Vagina (tissue), 2 donors: ENCODE measurements at regions not wholly inside any gene's neighbourhood (a gene's known extent, or its start where the extent isn't known, plus 50 kb on each side); places are given as distances from the start of the nearest gene placed in this dataset.

Experiments
- CTCF ChIP-seq, 3 experiments: fragments of 450-650 bp in 2 of 3; fragments of 200-600 bp in 1 of 3; sonication (generic) in 1 of 3; IDR thresholded peaks; one replicate each; pipeline ENCODE4 v1.5.1; 2017 to 2019; ENCODE audit warnings: antibody characterized with exemption in 3 of 3, mild to moderate bottlenecking in 2 of 3, moderate library complexity in 2 of 3
- POLR2A ChIP-seq, 2 donors: fragments of 450-650 bp; IDR thresholded peaks; one replicate each; pipeline ENCODE4 v1.6.1; 2017; ENCODE audit warnings: antibody characterized with exemption in 2 of 2, mild to moderate bottlenecking in 2 of 2, moderate library complexity in 2 of 2

DNA sequence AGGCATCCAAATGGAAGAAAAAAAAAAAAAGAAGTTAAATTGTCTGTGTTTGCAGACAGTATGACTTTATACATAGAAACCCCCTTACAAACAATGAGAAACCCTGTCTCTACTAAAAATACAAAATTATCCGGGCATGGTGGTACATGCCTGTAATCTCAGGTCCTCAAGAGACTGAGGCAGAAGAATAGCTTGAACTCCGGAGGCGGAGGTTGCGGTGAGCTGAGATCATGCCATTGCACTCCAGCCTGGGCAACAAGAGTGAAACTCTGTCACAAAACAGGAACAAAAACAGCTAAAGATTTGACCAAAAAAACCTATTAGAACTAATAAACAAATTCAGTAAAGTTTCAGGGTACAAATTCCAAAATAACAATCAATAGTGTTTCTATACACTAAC lies 385.8 kb upstream of the GRM3 start:
- TF ChIP-seq POLR2A (IDR thresholded peaks at IDR 0.05), result no peak
- TF ChIP-seq CTCF (IDR thresholded peaks at IDR 0.05), result no peak
